Trophoblast cell (in vitro differentiated cells and primary cell): ENCODE measurements at regions not wholly inside any gene's neighbourhood (a gene's known extent, or its start where the extent isn't known, plus 50 kb on each side); places are given as distances from the start of the nearest gene placed in this dataset.
A peak's percentile ranks its signal among the peaks of the same experiment; 100 is the strongest.

Experiments
- DNase-seq, 2 donors: peaks; one replicate each; pipeline ENCODE4 v3.0.0-alpha.2; 2016
- H2AFZ ChIP-seq: 2 replicates; pipeline ENCODE4 v1.6.1; 2013; ENCODE audit warnings: low read length, moderate library complexity, mild to moderate bottlenecking; ENCODE audit not compliant: insufficient read depth, poor library complexity
- H2AK5ac ChIP-seq: 2 replicates; pipeline ENCODE4 v1.6.1; 2013; ENCODE audit warnings: mild to moderate bottlenecking, low read length
- H2BK120ac ChIP-seq: 2 replicates; pipeline ENCODE4 v1.6.1; 2013; ENCODE audit warnings: low read length, mild to moderate bottlenecking, moderate library complexity; ENCODE audit not compliant: insufficient read depth, poor library complexity
- H2BK12ac ChIP-seq: 2 replicates; pipeline ENCODE4 v1.6.1; 2013; ENCODE audit warnings: mild to moderate bottlenecking, low read length, moderate library complexity
- H2BK5ac ChIP-seq: 2 replicates; pipeline ENCODE4 v1.6.1; 2013; ENCODE audit warnings: low read length, low read depth, moderate library complexity, mild to moderate bottlenecking; ENCODE audit not compliant: poor library complexity
- H3K14ac ChIP-seq: 2 replicates; pipeline ENCODE4 v1.6.1; 2013; ENCODE audit warnings: mild to moderate bottlenecking, low read length
- H3K18ac ChIP-seq: 2 replicates; pipeline ENCODE4 v1.6.1; 2013; ENCODE audit warnings: mild to moderate bottlenecking, low read length
- H3K23ac ChIP-seq: 2 replicates; pipeline ENCODE4 v1.6.1; 2013; ENCODE audit warnings: low read length
- H3K27ac ChIP-seq: 2 replicates; pipeline ENCODE4 v1.5.1; 2013; ENCODE audit warnings: low read depth, mild to moderate bottlenecking, inconsistent platforms, low read length, moderate library complexity
- H3K27me3 ChIP-seq: 2 replicates; pipeline ENCODE4 v1.6.1; 2013; ENCODE audit warnings: inconsistent platforms, mild to moderate bottlenecking, low read length, moderate library complexity; ENCODE audit not compliant: insufficient read depth
- H3K36me3 ChIP-seq, 2 experiments: 1 replicate in 1 of 2; 2 replicates in 1 of 2; pipeline ENCODE4 v1.6.1; 2013; ENCODE audit warnings: low read length in 2 of 2, mild to moderate bottlenecking in 2 of 2, moderate library complexity in 1 of 2; ENCODE audit not compliant: insufficient read depth in 2 of 2, control insufficient read depth in 1 of 2
- H3K4ac ChIP-seq: 2 replicates; pipeline ENCODE4 v1.6.1; 2013; ENCODE audit warnings: low read depth, mild to moderate bottlenecking, low read length, moderate library complexity
- H3K4me1 ChIP-seq, 2 experiments: 1 replicate in 1 of 2; 2 replicates in 1 of 2; pipeline ENCODE4 v1.6.1; 2013; ENCODE audit warnings: low read length in 2 of 2, mild to moderate bottlenecking in 2 of 2, moderate library complexity in 1 of 2; ENCODE audit not compliant: insufficient read depth in 2 of 2, control insufficient read depth in 1 of 2
- H3K4me2 ChIP-seq: 2 replicates; pipeline ENCODE4 v1.6.1; 2013; ENCODE audit warnings: inconsistent platforms, mild to moderate bottlenecking, low read length, moderate library complexity
- H3K4me3 ChIP-seq: 2 replicates; pipeline ENCODE4 v1.5.1; 2013; ENCODE audit warnings: mild to moderate bottlenecking, low read depth, low read length, inconsistent platforms
- H3K79me1 ChIP-seq: one replicate; pipeline ENCODE4 v1.6.1; 2013; ENCODE audit warnings: low read length
- H3K79me2 ChIP-seq: 2 replicates; pipeline ENCODE4 v1.6.1; 2013; ENCODE audit warnings: low read length, mild to moderate bottlenecking; ENCODE audit not compliant: control insufficient read depth, insufficient read depth, poor library complexity
- H3K9ac ChIP-seq: 2 replicates; pipeline ENCODE4 v1.6.1; 2013; ENCODE audit warnings: mild to moderate bottlenecking, low read length
- H3K9me3 ChIP-seq: 2 replicates; pipeline ENCODE4 v1.6.1; 2013; ENCODE audit warnings: low read depth, mild to moderate bottlenecking, control low read depth, inconsistent platforms, low read length; ENCODE audit not compliant: insufficient read depth
- H4K12ac ChIP-seq: 2 replicates; pipeline ENCODE4 v1.6.1; 2013; ENCODE audit warnings: low read depth, mild to moderate bottlenecking, low read length, moderate library complexity
- H4K8ac ChIP-seq: 2 replicates; pipeline ENCODE4 v1.6.1; 2013; ENCODE audit warnings: low read depth, mild to moderate bottlenecking, low read length, moderate library complexity
- H4K91ac ChIP-seq: one replicate; pipeline ENCODE4 v1.6.1; 2013; ENCODE audit warnings: low read depth, mild to moderate bottlenecking, low read length, moderate library complexity
- WGBS: extraction: QIAGEN DNeasy Blood & Tissue Kit; methylation state at CpG from one replicate; pipeline ENCODE4 v1.1.7; 2013; ENCODE audit warnings: missing lambda C conversion rate; ENCODE audit not compliant: insufficient read length, insufficient coverage; ENCODE audit errors: extremely low coverage; 5-methylcytosine and 5-hydroxymethylcytosine counted together

DNA sequence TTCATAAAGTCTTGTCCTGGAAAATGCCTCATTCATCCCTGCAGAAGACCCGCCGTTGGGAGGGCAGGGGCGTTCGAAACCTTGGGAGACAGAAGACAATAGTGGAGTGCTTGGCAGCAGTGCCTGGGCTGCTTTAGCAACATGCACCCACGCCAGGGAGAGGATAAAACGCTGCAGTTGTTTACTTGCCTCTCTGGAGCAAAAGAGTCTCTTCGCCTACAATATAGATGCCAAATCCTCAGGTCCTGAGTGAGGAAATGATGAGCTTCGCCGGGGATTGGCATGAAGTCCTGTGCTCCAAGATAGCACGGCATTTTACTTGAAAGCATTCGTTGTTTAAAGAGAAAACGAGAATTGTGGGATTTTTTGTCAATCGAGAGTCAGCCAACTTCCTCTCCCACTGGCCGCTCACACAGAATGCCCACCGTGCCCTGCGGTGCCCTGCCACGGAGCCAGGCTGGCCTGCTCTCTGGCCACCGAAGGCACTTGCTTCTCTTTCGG is 152.5 kb upstream of the POU3F3 start:
- no peak overlapping the region for H2BK12ac ChIP-seq
- no peak overlapping the region for H4K91ac ChIP-seq
- no peak overlapping the region for H4K8ac ChIP-seq
- no peaks in the 10 kb centered on the region for H3K27me3 ChIP-seq
- no peak overlapping the region for H3K4me3 ChIP-seq
- no peak overlapping the region for H3K9ac ChIP-seq
- no peak overlapping the region for H2AK5ac ChIP-seq
- H3K9me3 ChIP-seq = no peaks in the 10 kb centered on the region
- H3K36me3 ChIP-seq = no peaks in the 10 kb centered on the region
- H3K18ac ChIP-seq = no peak overlapping the region
- H3K27ac ChIP-seq = no peak overlapping the region
- no peak overlapping the region for H2BK5ac ChIP-seq
- no peak overlapping the region for H3K4ac ChIP-seq
- H3K79me1 ChIP-seq = peaks cover 2% of the 10 kb centered on the region
- H3K4me1 ChIP-seq = peaks cover 0 to 2% of the 10 kb centered on the region in 2 experiments
- no peak overlapping the region for H3K14ac ChIP-seq
- H2BK120ac ChIP-seq = no peak overlapping the region
- no CpG with 5 or more reads among the region's 19 CpGs for WGBS
- DNase-seq = no peak
- H3K23ac ChIP-seq = no peak overlapping the region
- no peak overlapping the region for H2AFZ ChIP-seq
- no peak overlapping the region for H3K4me2 ChIP-seq
- no peaks in the 10 kb centered on the region for H3K79me2 ChIP-seq
- no peak overlapping the region for H4K12ac ChIP-seq

DNA sequence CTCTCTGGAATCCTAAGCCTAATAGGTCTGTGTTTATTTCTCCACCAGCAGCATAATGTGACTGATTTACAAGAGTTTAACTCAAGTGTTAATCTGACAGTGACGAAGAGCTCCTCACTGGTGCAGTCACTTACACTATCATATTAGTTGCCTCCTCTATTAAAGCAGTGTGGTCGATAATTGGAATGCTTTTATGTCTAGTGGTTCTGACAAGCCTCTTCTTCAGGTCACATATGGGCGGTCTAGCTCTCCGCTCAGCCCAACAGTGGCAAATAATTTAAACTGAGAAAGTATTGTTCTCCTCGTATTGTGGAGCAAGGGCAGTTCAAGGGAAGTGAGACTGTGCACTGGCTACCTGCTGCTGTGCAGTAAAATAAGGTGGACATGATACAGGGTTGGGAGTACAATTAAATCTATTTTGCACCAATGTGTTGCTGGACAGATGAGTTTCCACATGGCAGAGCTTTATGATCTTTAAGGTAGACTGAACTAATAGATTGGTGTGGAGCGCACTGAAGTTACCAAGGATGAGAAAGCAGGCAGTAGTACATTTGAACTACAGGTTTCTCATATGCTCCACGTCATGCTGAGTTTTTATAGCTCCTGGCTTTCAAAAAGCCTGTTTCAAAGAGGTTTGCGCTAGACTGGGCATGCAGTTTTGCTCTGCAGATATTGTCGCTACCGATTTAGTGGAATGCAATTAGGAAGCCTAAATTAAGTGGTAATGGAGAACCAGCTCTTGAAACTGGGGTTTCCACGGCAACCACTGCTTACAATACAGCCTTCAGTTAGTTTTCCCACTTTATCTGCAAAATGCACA is 151.7 kb upstream of the POU3F3 start:
- no peak overlapping the region for H3K27ac ChIP-seq
- no peak overlapping the region for H2BK5ac ChIP-seq
- H3K9ac ChIP-seq = no peak overlapping the region
- H3K14ac ChIP-seq = no peak overlapping the region
- H4K8ac ChIP-seq = no peak overlapping the region
- H3K79me1 ChIP-seq = peaks cover 2% of the 10 kb centered on the region
- H3K4me2 ChIP-seq = no peak overlapping the region
- peaks cover 0 to 2% of the 10 kb centered on the region in 2 experiments for H3K4me1 ChIP-seq
- H3K4ac ChIP-seq = no peak overlapping the region
- no peak for DNase-seq
- H3K36me3 ChIP-seq = no peaks in the 10 kb centered on the region
- no peak overlapping the region for H4K12ac ChIP-seq
- no peaks in the 10 kb centered on the region for H3K79me2 ChIP-seq
- no peak overlapping the region for H2AK5ac ChIP-seq
- WGBS = no CpG with 5 or more reads among the region's 11 CpGs
- no peak overlapping the region for H3K18ac ChIP-seq
- no peaks in the 10 kb centered on the region for H3K9me3 ChIP-seq
- H2BK120ac ChIP-seq = no peak overlapping the region
- no peak overlapping the region for H2AFZ ChIP-seq
- H3K23ac ChIP-seq = peak overlapping the region; percentile 27
- H3K27me3 ChIP-seq = no peaks in the 10 kb centered on the region
- H3K4me3 ChIP-seq = no peak overlapping the region
- no peak overlapping the region for H2BK12ac ChIP-seq
- H4K91ac ChIP-seq = no peak overlapping the region

DNA sequence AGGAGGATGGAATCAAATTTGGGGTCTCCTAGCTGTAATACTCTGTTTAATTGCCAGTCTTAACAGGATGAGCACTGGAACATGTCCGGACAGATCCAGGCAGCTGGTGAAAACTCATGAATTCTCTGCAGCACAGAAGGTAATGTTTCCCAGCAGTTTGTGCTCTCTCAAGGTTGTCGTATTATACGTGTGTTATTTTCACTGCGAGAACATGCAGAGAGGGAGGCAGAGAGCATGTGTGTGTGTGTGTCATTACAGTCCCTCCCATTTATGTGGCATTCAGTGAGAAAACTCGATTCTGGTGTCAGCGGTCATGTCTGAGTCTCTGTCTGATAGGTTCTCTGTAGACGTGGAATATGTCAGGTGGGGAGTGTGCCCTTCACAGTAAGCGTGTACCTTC is 150.2 kb upstream of the POU3F3 start:
- Histone ChIP-seq H3K9me3 (no peaks in the 10 kb centered on the region), H4K91ac (peak overlapping the region; percentile 50), H3K4me1 (peaks cover 0 to 2% of the 10 kb centered on the region in 2 experiments), H3K9ac (no peak overlapping the region), H3K18ac (no peak overlapping the region), H3K14ac (no peak overlapping the region), H2BK5ac (peak overlapping the region; percentile 26), H3K79me2 (no peaks in the 10 kb centered on the region), H3K27me3 (no peaks in the 10 kb centered on the region), H3K4me2 (no peak overlapping the region), H3K4ac (peak overlapping the region; percentile 19), H2BK120ac (peak overlapping the region; percentile 68), H4K12ac (peak overlapping the region; percentile 35), H2BK12ac (peak overlapping the region; percentile 2), H3K27ac (no peak overlapping the region), H2AFZ (peak overlapping the region; percentile 81), H4K8ac (peak overlapping the region; percentile 46), H3K36me3 (no peaks in the 10 kb centered on the region), H3K23ac (peak overlapping the region; percentile 30), H3K4me3 (no peak overlapping the region), H2AK5ac (no peak overlapping the region), H3K79me1 (peaks cover 2% of the 10 kb centered on the region)
- DNase-seq = no peak
- no CpG with 5 or more reads among the region's 8 CpGs for WGBS

DNA sequence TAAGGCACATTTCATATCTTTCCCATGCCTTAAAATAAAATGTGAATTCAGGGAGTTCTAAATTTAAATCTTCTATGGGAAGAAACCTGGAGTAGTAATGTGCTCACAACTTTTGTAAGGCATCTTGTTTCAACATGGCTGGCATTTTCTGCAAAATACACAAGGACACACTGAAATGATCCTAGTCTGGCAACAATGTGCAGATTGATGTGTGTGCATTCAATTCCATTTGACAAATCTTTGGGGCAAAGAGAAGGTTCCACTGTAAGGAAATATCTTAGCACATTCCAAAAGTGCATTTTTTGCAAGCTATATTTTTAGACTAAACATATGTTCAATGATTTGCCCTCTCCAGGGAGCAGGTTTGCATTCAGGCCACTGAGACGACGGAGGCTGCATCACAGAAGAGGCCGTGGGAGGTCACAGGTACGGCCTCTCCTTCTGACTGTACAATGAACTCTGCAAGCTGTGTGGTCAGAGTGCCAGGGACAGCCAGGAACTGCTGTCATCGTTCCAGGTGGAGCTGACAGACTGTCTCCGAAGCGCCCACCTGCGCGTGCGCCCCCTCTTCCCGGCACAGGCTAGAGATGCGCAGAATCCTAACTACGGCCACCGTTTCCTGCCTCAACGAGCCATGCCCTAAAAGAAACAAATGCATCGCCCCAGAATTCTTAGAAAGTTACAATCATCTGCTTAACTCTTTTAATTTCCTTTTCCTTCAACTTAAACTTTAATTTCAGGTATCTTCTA is 149.2 kb upstream of the POU3F3 start:
- Histone ChIP-seq H4K8ac (no peak overlapping the region), H2BK12ac (no peak overlapping the region), H2AFZ (no peak overlapping the region), H2BK5ac (no peak overlapping the region), H3K36me3 (no peaks in the 10 kb centered on the region), H3K4me3 (no peak overlapping the region), H3K4ac (no peak overlapping the region), H3K27me3 (no peaks in the 10 kb centered on the region), H3K23ac (no peak overlapping the region), H3K79me1 (peaks cover 2% of the 10 kb centered on the region), H2BK120ac (no peak overlapping the region), H3K14ac (no peak overlapping the region), H3K9ac (no peak overlapping the region), H3K4me1 (peaks cover 0 to 2% of the 10 kb centered on the region in 2 experiments), H4K91ac (no peak overlapping the region), H3K9me3 (no peaks in the 10 kb centered on the region), H4K12ac (no peak overlapping the region), H3K27ac (no peak overlapping the region), H3K79me2 (no peaks in the 10 kb centered on the region), H3K18ac (no peak overlapping the region), H3K4me2 (no peak overlapping the region), H2AK5ac (no peak overlapping the region)
- WGBS = no CpG with 5 or more reads among the region's 16 CpGs
- DNase-seq = no peak
